GM10248 (cell line): ENCODE measurements at regions not wholly inside any gene's neighbourhood (a gene's known extent, or its start where the extent isn't known, plus 50 kb on each side); places are given as distances from the start of the nearest gene placed in this dataset.
"Not testable (repeated sequence)": the region's sequence is repeated elsewhere in the genome, so short reads cannot be mapped to it uniquely, and the experiment has no call there.

Experiments used
- CTCF ChIA-PET: fragments of 300-600 bp; sonication (Branson Sonifier 250); formaldehyde crosslinking; extraction: SDS; loops from one replicate; lab custom pipeline; 2021; ENCODE audit warnings: antibody characterized with exemption; lab: Yijun Ruan, JAX
- POLR2A ChIA-PET: fragments of 350-650 bp; sonication (Branson Sonifier 250); formaldehyde crosslinking; extraction: SDS; loops from one replicate; lab custom pipeline; 2020; ENCODE audit warnings: antibody characterized with exemption; lab: Yijun Ruan, JAX
- DNase-seq: peaks from one replicate; pipeline ENCODE4 v3.0.0; 2012; ENCODE audit errors: extremely low spot score
- CTCF ChIP-seq: IDR thresholded peaks from 2 replicates; pipeline ENCODE4 v1.5.1; 2012; ENCODE audit warnings: mild to moderate bottlenecking, low read depth; ENCODE audit errors: extremely low read depth, missing control alignments, control extremely low read depth

GRCh38 chr1:113292603-113293255 is 97.6 kb upstream of the MAGI3 start:
- POLR2A ChIA-PET, result no interaction called here
- CTCF ChIA-PET, result interaction anchor here (0.9 kb wide), 1 partner anchor 42 kb away, joined by 3 read pairs; no protein-coding TSS in a partner anchor
- no peak for TF ChIP-seq CTCF
- DNase-seq, result no peak

- DNase-seq, result no peak
- ChIA-PET POLR2A (no interaction called here), CTCF (interaction anchor here (0.9 kb wide), 1 partner anchor 42 kb away, joined by 3 read pairs; no protein-coding TSS in a partner anchor)
- TF ChIP-seq CTCF, result no peak
Observed at GRCh38 chr1:113293256-113293626, 97.1 kb upstream of the MAGI3 start.

GRCh38 chr1:113297749-113298148 is 92.6 kb upstream of the MAGI3 start:
- POLR2A ChIA-PET, result no interaction called here
- CTCF ChIA-PET, result no interaction called here
- no peak for TF ChIP-seq CTCF
- no peak for DNase-seq

- ChIA-PET POLR2A (no interaction called here), CTCF (no interaction called here)
- TF ChIP-seq CTCF, result no peak
- no peak for DNase-seq
Observed at GRCh38 chr1:113298941-113299340, 91.4 kb upstream of the MAGI3 start.

- ChIA-PET POLR2A (no interaction called here), CTCF (interaction anchor here (1.0 to 1.5 kb wide), 2 partner anchors 15 to 18 kb away, joined by 3 to 4 read pairs; no protein-coding TSS in a partner anchor)
- no peak for DNase-seq
- TF ChIP-seq CTCF, result no peak
Observed at GRCh38 chr1:113302636-113303035, 87.7 kb upstream of the MAGI3 start.

- ChIA-PET POLR2A (no interaction called here), CTCF (interaction anchor here (1.4 kb wide), 1 partner anchor 12 kb away, joined by 3 read pairs; no protein-coding TSS in a partner anchor)
- no peak for TF ChIP-seq CTCF
- DNase-seq, result no peak
Observed at GRCh38 chr1:113303267-113303666, 87.0 kb upstream of the MAGI3 start.

- POLR2A ChIA-PET, DNase-seq, CTCF ChIA-PET: not testable (repeated sequence)
Observed at GRCh38 chr1:113305029-113305428, 85.3 kb upstream of the MAGI3 start.
